ENCODE measurements at regions not wholly inside any gene's neighbourhood (a gene's known extent, or its start where the extent isn't known, plus 50 kb on each side); places are given as distances from the start of the nearest gene placed in this dataset.

GRCh38 chr13:76339649-76340048 lies 546.6 kb downstream of the KCTD12 start:
- no peaks in the 10 kb centered on the region for H3K9me2 ChIP-seq
- H4K20me1 ChIP-seq (ENCODE audit: insufficient read depth), result no peaks in the 10 kb centered on the region
- no peaks in the 10 kb centered on the region for H3K4me1 ChIP-seq (ENCODE audit: control insufficient read depth in 1 of 2, insufficient read depth in 2 of 2, low read depth in 1 of 2, low read length in 1 of 2)
- no peak overlapping the region for H3K4me3 ChIP-seq (ENCODE audit: low read depth in 2 of 2, low read length in 1 of 2)
- no peak overlapping the region for H3K9ac ChIP-seq
- H3K36me3 ChIP-seq (replicated peaks in 1 of 2; ENCODE audit: control insufficient read depth in 1 of 2, insufficient read depth in 2 of 2, low read length in 1 of 2), result no peaks in the 10 kb centered on the region
- TF ChIP-seq GATA2 (CRISPR knock-in tag; IDR thresholded peaks at IDR 0.05) (no peak), TCF12 (IDR thresholded peaks at IDR 0.05) (no peak), REST (IDR thresholded peaks at IDR 0.05; ENCODE audit: low read depth, low read length) (no peak), MAX (IDR thresholded peaks at IDR 0.05; ENCODE audit: low read depth) (no peak), CTCF (IDR thresholded peaks at IDR 0.05) (no peak), YY1 (IDR thresholded peaks at IDR 0.05; ENCODE audit: low read depth) (no peak), FOXM1 (IDR thresholded peaks at IDR 0.05; ENCODE audit: low read depth) (no peak), EZH2phosphoT487 (IDR thresholded peaks at IDR 0.05; ENCODE audit: borderline replicate concordance, low read depth) (no peak), TAF1 (IDR thresholded peaks at IDR 0.05; ENCODE audit: borderline replicate concordance, low read depth, low read length) (no peak), RCOR1 (IDR thresholded peaks at IDR 0.05; ENCODE audit: low read length) (no peak), JUND (IDR thresholded peaks at IDR 0.05) (no peak), ELF1 (IDR thresholded peaks at IDR 0.05) (no peak), MEF2A (IDR thresholded peaks at IDR 0.05; ENCODE audit: borderline replicate concordance, low read depth) (no peak)
- no peaks in the 10 kb centered on the region for H3K9me3 ChIP-seq
- H3K27me3 ChIP-seq (ENCODE audit: insufficient read depth), result no peaks in the 10 kb centered on the region
- no peak overlapping the region for H3K27ac ChIP-seq (ENCODE audit: low read depth in 2 of 2, low read length in 1 of 2)
- WGBS (ENCODE audit: low lambda C conversion rate), result 18% methylated on average over 2 of the region's 2 CpGs
- no peak overlapping the region for H3K4me2 ChIP-seq
- no peaks in the 10 kb centered on the region for H3K79me2 ChIP-seq (ENCODE audit: insufficient read depth)
- no peaks in the 10 kb centered on the region for H3F3A ChIP-seq (replicated peaks; ENCODE audit: insufficient read depth)
- no peak for DNase-seq
- no peak overlapping the region for H2AFZ ChIP-seq (ENCODE audit: low read depth)
- CTCF ChIA-PET, result no interaction called here
- POLR2A ChIA-PET, result no interaction called here

- WGBS (ENCODE audit: low lambda C conversion rate), result 5% methylated on average over 2 of the region's 2 CpGs
- CTCF ChIA-PET, result no interaction called here
- POLR2A ChIA-PET, result no interaction called here
- Histone ChIP-seq H3K79me2 (ENCODE audit: insufficient read depth) (no peaks in the 10 kb centered on the region), H2AFZ (ENCODE audit: low read depth) (no peak overlapping the region), H3K27me3 (ENCODE audit: insufficient read depth) (no peaks in the 10 kb centered on the region), H3K36me3 (replicated peaks in 1 of 2; ENCODE audit: control insufficient read depth in 1 of 2, insufficient read depth in 2 of 2, low read length in 1 of 2) (no peaks in the 10 kb centered on the region), H3K4me2 (no peak overlapping the region), H3K27ac (ENCODE audit: low read depth in 2 of 2, low read length in 1 of 2) (no peak overlapping the region), H3K4me3 (ENCODE audit: low read depth in 2 of 2, low read length in 1 of 2) (no peak overlapping the region), H3F3A (replicated peaks; ENCODE audit: insufficient read depth) (no peaks in the 10 kb centered on the region), H3K9me3 (no peaks in the 10 kb centered on the region), H3K9ac (no peak overlapping the region), H3K9me2 (no peaks in the 10 kb centered on the region), H3K4me1 (ENCODE audit: control insufficient read depth in 1 of 2, insufficient read depth in 2 of 2, low read depth in 1 of 2, low read length in 1 of 2) (no peaks in the 10 kb centered on the region), H4K20me1 (ENCODE audit: insufficient read depth) (no peaks in the 10 kb centered on the region)
- DNase-seq, result no peak
- TF ChIP-seq USF2 (IDR thresholded peaks at IDR 0.05; ENCODE audit: borderline replicate concordance, low read depth, low read length), result no peak
- no peak for TF ChIP-seq RCOR1 (IDR thresholded peaks at IDR 0.05; ENCODE audit: low read length)
- TF ChIP-seq FOXM1 (IDR thresholded peaks at IDR 0.05; ENCODE audit: low read depth), result no peak
- TF ChIP-seq NRF1 (IDR thresholded peaks at IDR 0.05; ENCODE audit: low read depth, low read length), result no peak
- TF ChIP-seq ELF1 (IDR thresholded peaks at IDR 0.05), result no peak
- TF ChIP-seq FOXJ3 (CRISPR knock-in tag; IDR thresholded peaks at IDR 0.05), result no peak
- TF ChIP-seq JUND (IDR thresholded peaks at IDR 0.05), result no peak
- TF ChIP-seq YY1 (IDR thresholded peaks at IDR 0.05; ENCODE audit: low read depth), result no peak
- TF ChIP-seq PBX3 (IDR thresholded peaks at IDR 0.05), result no peak
- TF ChIP-seq SMC3 (IDR thresholded peaks at IDR 0.05; ENCODE audit: low read depth, low read length), result no peak
- TF ChIP-seq MAX (IDR thresholded peaks at IDR 0.05; ENCODE audit: low read depth), result no peak
- no peak for TF ChIP-seq USF1 (IDR thresholded peaks at IDR 0.05; ENCODE audit: borderline replicate concordance, low read depth)
Measured at GRCh38 chr13:76338003-76338402, 548.2 kb downstream of the KCTD12 start.
